GM12892 (cell line): ENCODE measurements at regions not wholly inside any gene's neighbourhood (a gene's known extent, or its start where the extent isn't known, plus 50 kb on each side); places are given as distances from the start of the nearest gene placed in this dataset.

Source experiments
- POLR2A ChIP-seq: IDR thresholded peaks from 2 replicates; pipeline ENCODE4 v1.6.1; 2011; ENCODE audit warnings: low read depth, low read length, control low read depth
- POLR2AphosphoS5 ChIP-seq: IDR thresholded peaks from 2 replicates; pipeline ENCODE4 v1.6.1; 2011; ENCODE audit warnings: low read depth, low read length, control low read depth
- TAF1 ChIP-seq: IDR thresholded peaks from 2 replicates; pipeline ENCODE4 v1.6.1; 2011; ENCODE audit warnings: low read depth, mild to moderate bottlenecking, control low read depth, low read length, borderline replicate concordance

- no peak for TF ChIP-seq POLR2A
- TF ChIP-seq POLR2AphosphoS5, result no peak
- TF ChIP-seq TAF1, result no peak
Observed at GRCh38 chr16:80345701-80346100, 195.1 kb upstream of the DYNLRB2 start.
